Spleen (tissue), 11 donors: ENCODE measurements at regions not wholly inside any gene's neighbourhood (a gene's known extent, or its start where the extent isn't known, plus 50 kb on each side); places are given as distances from the start of the nearest gene placed in this dataset.

ENCODE experiments used
- DNase-seq: peaks from one replicate; pipeline ENCODE4 v3.0.0-alpha.2; 2020
- H3K27ac ChIP-seq, 8 donors: fragments of 200-600 bp; sonication (generic) in 7 of 8; 1 replicate in 4 of 8; 2 replicates in 4 of 8; pipeline versions ENCODE4 v1.5.0 to v1.8.0; 2016 to 2021; ENCODE audit warnings: inconsistent platforms in 4 of 8, mild to moderate bottlenecking in 4 of 8, moderate library complexity in 1 of 8
- H3K27me3 ChIP-seq, 7 donors: fragments of 200-600 bp; sonication (generic) in 6 of 7; replicated peaks in 1 of 7; 1 replicate in 4 of 7; 2 replicates in 3 of 7; pipeline versions ENCODE4 v1.5.0 to v1.8.0; 2016 to 2021; ENCODE audit warnings: inconsistent platforms in 3 of 7, mild to moderate bottlenecking in 1 of 7
- H3K36me3 ChIP-seq, 6 donors: fragments of 200-600 bp; sonication (generic) in 5 of 6; 1 replicate in 4 of 6; 2 replicates in 2 of 6; pipeline versions ENCODE4 v1.5.0 to v1.8.0; 2016 to 2021; ENCODE audit warnings: inconsistent platforms in 2 of 6
- H3K4me1 ChIP-seq, 6 donors: fragments of 200-600 bp; sonication (generic) in 5 of 6; 1 replicate in 3 of 6; 2 replicates in 3 of 6; pipeline versions ENCODE4 v1.5.0 to v1.8.0; 2016 to 2021; ENCODE audit warnings: inconsistent platforms in 3 of 6
- H3K4me3 ChIP-seq, 8 donors: fragments of 200-600 bp; sonication (generic) in 7 of 8; 1 replicate in 4 of 8; 2 replicates in 4 of 8; pipeline versions ENCODE4 v1.5.0 to v1.8.0; 2016 to 2021; ENCODE audit warnings: inconsistent platforms in 4 of 8, mild to moderate bottlenecking in 4 of 8, moderate library complexity in 2 of 8
- H3K9me3 ChIP-seq, 8 donors: fragments of 200-600 bp; sonication (generic) in 7 of 8; 1 replicate in 4 of 8; 2 replicates in 4 of 8; pipeline versions ENCODE4 v1.5.0 to v1.8.0; 2016 to 2021; ENCODE audit warnings: inconsistent platforms in 4 of 8
- CTCF ChIP-seq, 11 experiments: fragments of 200-600 bp in 7 of 11; fragments of 450-650 bp in 4 of 11; sonication (generic) in 4 of 11; IDR thresholded peaks in 8 of 11; conservative IDR thresholded peaks in 3 of 11; 1 replicate in 7 of 11; 2 replicates in 4 of 11; pipeline versions ENCODE4 v1.4.0 to v1.8.0; 2016 to 2021; ENCODE audit warnings: antibody characterized with exemption in 11 of 11, inconsistent platforms in 4 of 11, mild to moderate bottlenecking in 1 of 11
- POLR2A ChIP-seq, 3 donors: fragments of 450-650 bp; IDR thresholded peaks; one replicate each; pipeline ENCODE4 v1.5.1; 2017; ENCODE audit warnings: antibody characterized with exemption in 3 of 3, mild to moderate bottlenecking in 1 of 3
- POLR2AphosphoS5 ChIP-seq, 3 donors: sonication (generic); formaldehyde crosslinking; IDR thresholded peaks; one replicate each; pipeline ENCODE4 v1.5.1; 2017; ENCODE audit warnings: antibody characterized with exemption in 3 of 3
- WGBS, 5 donors: extraction: QIAGEN DNeasy Blood & Tissue Kit in 3 of 5; methylation state at CpG; one replicate each; pipeline versions ENCODE4 v1.1.5 to v1.1.7; 2013 to 2018; 5-methylcytosine and 5-hydroxymethylcytosine counted together
- intact Hi-C: fragments of 100-400 bp; cut with DNase I; formaldehyde crosslinking; loops from one replicate; pipeline ENCODE4 v1.15.0; 2023; ENCODE audit warnings: low total_unique reads
- donor health status: healthy with polysubstance abuse.
- donor health status: DM: no; HTN: no; CAD: no; lungs with moderate emphysema.
- donor health status: DM: no; HTN: no; CAD: no.
- donor health status: Bipolar disorder and iron deficiency.
- donor health status: healthy.
- donor health status: DM: no; HTN: no; CAD: no.
- donor health status: DM: yes; HTN: yes; CAD: no.

GRCh38 chr2:7683196-7683595 is 766.0 kb downstream of the RNF144A start:
- Histone ChIP-seq H3K36me3 (no peaks in the 10 kb centered on the region), H3K27ac (no peak overlapping the region), H3K9me3 (no peaks in the 10 kb centered on the region), H3K27me3 (no peaks in the 10 kb centered on the region), H3K4me3 (no peak overlapping the region), H3K4me1 (no peaks in the 10 kb centered on the region)
- no peak for DNase-seq
- 64 to 90% (median 87%) methylated on average over 8 of the region's 8 CpGs for whole genome bisulfite sequencing, 5 donors
- TF ChIP-seq CTCF (IDR thresholded peaks at IDR 0.05 in 8 of 11, conservative IDR thresholded peaks at IDR 0.05 in 3 of 11) (no peak), POLR2A (IDR thresholded peaks at IDR 0.05) (no peak), POLR2AphosphoS5 (IDR thresholded peaks at IDR 0.05) (no peak)
- intact Hi-C loops = no loop called here

- H3K4me1 ChIP-seq = no peaks in the 10 kb centered on the region
- intact Hi-C loops = no loop called here
- no peaks in the 10 kb centered on the region for H3K27me3 ChIP-seq
- H3K36me3 ChIP-seq = no peaks in the 10 kb centered on the region
- TF ChIP-seq POLR2A (IDR thresholded peaks at IDR 0.05) (no peak), POLR2AphosphoS5 (IDR thresholded peaks at IDR 0.05) (no peak), CTCF (IDR thresholded peaks at IDR 0.05 in 8 of 11, conservative IDR thresholded peaks at IDR 0.05 in 3 of 11) (no peak)
- no peak for DNase-seq
- H3K9me3 ChIP-seq = no peaks in the 10 kb centered on the region
- H3K27ac ChIP-seq = no peak overlapping the region
- no peak overlapping the region for H3K4me3 ChIP-seq
- WGBS, 5 donors = 76 to 95% (median 87%) methylated on average over 6 of the region's 6 CpGs
Observed at GRCh38 chr2:7683708-7684107, 766.5 kb downstream of the RNF144A start.

- intact Hi-C loops = no loop called here
- Histone ChIP-seq H3K27ac (no peak overlapping the region), H3K9me3 (no peaks in the 10 kb centered on the region), H3K36me3 (no peaks in the 10 kb centered on the region), H3K4me3 (no peak overlapping the region), H3K27me3 (no peaks in the 10 kb centered on the region), H3K4me1 (no peaks in the 10 kb centered on the region)
- TF ChIP-seq POLR2A (IDR thresholded peaks at IDR 0.05) (no peak), CTCF (IDR thresholded peaks at IDR 0.05 in 8 of 11, conservative IDR thresholded peaks at IDR 0.05 in 3 of 11) (no peak), POLR2AphosphoS5 (IDR thresholded peaks at IDR 0.05) (no peak)
- WGBS, 5 donors = 69 to 83% (median 82%) methylated on average over 5 of the region's 5 CpGs
- DNase-seq = no peak
Observed at GRCh38 chr2:7685342-7686015, 768.3 kb downstream of the RNF144A start.

GRCh38 chr2:7686016-7686385 is 768.8 kb downstream of the RNF144A start:
- WGBS, 5 donors = 73 to 96% (median 93%) methylated on average over 3 of the region's 3 CpGs
- Histone ChIP-seq H3K4me1 (no peaks in the 10 kb centered on the region), H3K27me3 (no peaks in the 10 kb centered on the region), H3K4me3 (no peak overlapping the region), H3K27ac (no peak overlapping the region), H3K9me3 (no peaks in the 10 kb centered on the region), H3K36me3 (no peaks in the 10 kb centered on the region)
- TF ChIP-seq CTCF (IDR thresholded peaks at IDR 0.05 in 8 of 11, conservative IDR thresholded peaks at IDR 0.05 in 3 of 11) (no peak), POLR2AphosphoS5 (IDR thresholded peaks at IDR 0.05) (no peak), POLR2A (IDR thresholded peaks at IDR 0.05) (no peak)
- no peak for DNase-seq
- intact Hi-C loops = no loop called here
